Epithelial cell of proximal tubule (primary cell): ENCODE measurements at regions not wholly inside any gene's neighbourhood (a gene's known extent, or its start where the extent isn't known, plus 50 kb on each side); places are given as distances from the start of the nearest gene placed in this dataset.

ENCODE experiments used
- DNase-seq: peaks from one replicate; pipeline ENCODE4 v3.0.0-alpha.2; 2011; ENCODE audit warnings: low read depth
- H3K4me3 ChIP-seq: 2 replicates; pipeline ENCODE4 v1.5.1; 2011; ENCODE audit warnings: low read depth, mild to moderate bottlenecking, low read length
- CTCF ChIP-seq: conservative IDR thresholded peaks from 2 replicates; pipeline ENCODE4 v1.5.1; 2012; ENCODE audit warnings: low read depth, mild to moderate bottlenecking, low read length

DNA sequence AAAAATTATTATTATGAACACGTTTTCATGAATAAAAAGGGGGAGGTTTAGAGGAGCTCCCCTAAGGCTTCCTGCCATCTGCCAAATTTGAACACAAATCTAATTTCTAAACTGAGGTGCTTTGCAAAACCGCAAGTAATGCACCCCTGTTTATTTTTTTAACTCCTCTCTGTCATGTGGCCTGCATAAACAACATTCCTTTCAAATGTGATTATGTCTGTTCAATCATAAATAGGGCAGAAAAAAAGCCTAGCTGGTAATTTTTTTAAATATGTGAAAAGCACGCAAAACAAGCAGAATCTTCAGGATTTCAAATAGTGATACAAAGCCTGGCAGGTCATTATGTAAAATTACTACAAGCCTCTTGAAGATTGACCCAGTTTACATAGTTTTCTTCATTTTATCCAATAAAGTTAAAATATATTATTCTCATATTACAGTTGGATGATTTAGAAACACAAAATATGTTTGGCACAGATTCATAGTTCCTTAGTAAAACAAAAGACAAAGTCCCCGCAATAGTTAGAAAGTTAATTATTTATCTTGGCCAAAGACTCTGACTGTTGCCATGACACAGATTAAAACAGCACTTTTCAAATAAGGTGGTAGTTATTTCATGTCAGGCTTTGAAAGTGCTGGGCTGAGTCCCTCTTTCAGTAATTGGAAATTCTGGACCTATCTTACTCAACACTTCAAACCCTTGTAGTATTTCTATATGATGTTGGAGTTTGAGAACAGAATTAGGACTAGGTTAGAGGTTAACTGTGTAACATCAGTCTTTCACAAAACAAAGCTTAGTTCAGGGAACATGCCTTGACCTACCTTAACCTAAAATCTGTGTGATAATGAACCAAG, 200.3 kb upstream of the MPPED2 start:
- no peak for TF ChIP-seq CTCF
- DNase-seq: peak; percentile 29
- no peak overlapping the region for H3K4me3 ChIP-seq

GRCh38 chr11:30778596-30778995, 192.4 kb upstream of the MPPED2 start:
- no peak for TF ChIP-seq CTCF
- DNase-seq: no peak
- H3K4me3 ChIP-seq: no peak overlapping the region

DNA sequence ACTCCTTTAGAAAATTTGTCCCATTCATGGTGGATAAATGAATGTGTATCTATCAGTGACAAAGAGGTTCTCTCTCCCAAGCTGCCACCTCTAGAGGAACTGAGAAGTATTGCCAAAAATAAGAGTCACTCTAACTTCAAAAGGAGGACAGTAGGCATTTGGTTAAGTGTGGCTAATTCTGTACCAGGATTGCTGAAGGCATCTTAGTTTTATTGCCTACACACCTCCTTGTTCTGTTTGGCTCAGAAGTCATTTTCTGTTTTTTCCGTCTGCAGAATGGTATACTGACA, 189.0 kb upstream of the MPPED2 start:
- no peak for DNase-seq
- TF ChIP-seq CTCF: peak; percentile 23
- no peak overlapping the region for H3K4me3 ChIP-seq

- no peak overlapping the region for H3K4me3 ChIP-seq
- TF ChIP-seq CTCF: no peak
- no peak for DNase-seq
Measured at GRCh38 chr11:30774496-30775232, 188.5 kb upstream of the MPPED2 start.

DNA sequence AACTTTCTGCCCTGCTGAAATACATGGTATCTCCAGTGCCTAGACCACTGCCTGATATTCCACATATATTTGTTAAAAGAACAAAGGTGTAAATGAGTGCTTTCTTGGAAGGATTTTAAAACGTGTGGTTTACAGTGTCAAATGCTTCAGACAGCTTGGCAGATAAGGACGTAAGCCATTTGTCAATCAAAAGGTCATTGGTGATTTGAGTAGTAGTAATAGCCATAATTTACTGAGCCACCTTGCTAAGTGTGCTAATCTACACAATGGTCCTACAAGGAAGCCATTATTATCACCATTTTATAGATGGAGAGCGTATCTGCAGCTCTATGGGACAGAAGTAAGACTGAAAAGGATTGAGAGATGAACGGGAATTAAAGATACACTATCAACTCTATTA, 186.8 kb upstream of the MPPED2 start:
- no peak for TF ChIP-seq CTCF
- H3K4me3 ChIP-seq: no peak overlapping the region
- no peak for DNase-seq

DNA sequence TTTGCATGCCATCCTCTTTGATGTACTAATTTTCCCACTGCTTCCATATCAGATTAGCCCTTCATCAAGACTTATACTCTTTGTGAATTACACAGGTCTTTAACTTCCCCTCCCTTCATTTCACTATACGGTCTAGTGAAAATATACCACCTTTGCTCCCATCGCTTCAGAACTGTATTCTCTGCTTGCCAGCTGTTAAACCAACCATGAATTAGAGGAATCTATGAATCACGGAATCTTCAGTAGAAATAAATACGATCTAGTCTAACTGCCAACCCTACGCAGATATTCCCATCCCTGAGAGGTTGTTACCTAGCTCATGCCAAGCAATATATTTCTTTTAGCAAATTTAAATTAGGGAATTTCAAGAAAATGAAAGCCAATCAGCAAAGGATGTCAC, 177.8 kb upstream of the MPPED2 start:
- DNase-seq: peak; percentile 78
- no peak for TF ChIP-seq CTCF
- H3K4me3 ChIP-seq: no peak overlapping the region
